K562 (cell line): ENCODE measurements at regions not wholly inside any gene's neighbourhood (a gene's known extent, or its start where the extent isn't known, plus 50 kb on each side); places are given as distances from the start of the nearest gene placed in this dataset.

ENCODE experiments used
- ATAC-seq: fragments of 200-7000 bp; cut with Tn5 transposase; 3 replicates; pipeline ENCODE4 v1.9.1; 2020; ENCODE audit warnings: moderate library complexity
- BruUV-seq: library from RNA; stranded (reverse); fragments of 400-500 nt; replicated peaks from 2 replicates; lab custom pipeline; 2021; lab: Mats Ljungman, UMichigan
- CTCF ChIA-PET: fragments of 300-600 bp; formaldehyde crosslinking; extraction: SDS; loops from one replicate; lab custom pipeline; 2021; ENCODE audit warnings: low intra/inter-chr PET ratio; lab: Yijun Ruan, JAX
- POLR2A ChIA-PET: fragments of 300-600, 350-650 bp; sonication (Branson Sonifier 250); formaldehyde crosslinking; extraction: SDS; loops from one replicate; lab custom pipeline; 2021; ENCODE audit warnings: antibody characterized with exemption, inconsistent platforms; lab: Yijun Ruan, JAX
- DNase-seq, 4 experiments: peaks; one replicate each; pipeline versions ENCODE4 v3.0.0 to v3.0.0-alpha.2; 2011 to 2018; ENCODE audit warnings: low spot score in 3 of 4, mixed read lengths in 3 of 4; ENCODE audit errors: extremely low read depth in 1 of 4
- FAIRE-seq: peaks from 2 replicates; lab custom pipeline; 2011; peaks lifted over from hg19 to GRCh38; lab: Jason Lieb, UNC
- H2AFZ ChIP-seq: 2 replicates; pipeline ENCODE4 v1.6.0; 2011; ENCODE audit warnings: low read depth, low read length, control low read depth, inconsistent platforms
- H3K27ac ChIP-seq: fragments of 200-600 bp; 3 replicates; pipeline ENCODE4 v1.8.0; 2011; ENCODE audit warnings: low read depth, mild to moderate bottlenecking, control low read depth, inconsistent platforms, low read length, moderate library complexity, mixed read lengths; ENCODE audit errors: extremely low read depth
- H3K27me3 ChIP-seq, 2 experiments: fragments of 300-600 bp in 1 of 2; 2 replicates in 1 of 2; 3 replicates in 1 of 2; pipeline versions ENCODE4 v1.6.0 to v1.8.0; 2011; ENCODE audit warnings: inconsistent platforms in 2 of 2, low read length in 2 of 2, mild to moderate bottlenecking in 1 of 2, mixed read lengths in 1 of 2, moderate library complexity in 1 of 2; ENCODE audit not compliant: control insufficient read depth in 2 of 2, insufficient read depth in 2 of 2
- H3K36me3 ChIP-seq: fragments of 300-600 bp; 3 replicates; pipeline ENCODE4 v1.8.0; 2011; ENCODE audit warnings: mild to moderate bottlenecking, low read length, inconsistent platforms; ENCODE audit not compliant: control insufficient read depth, insufficient read depth
- H3K4me1 ChIP-seq, 2 experiments: fragments of 200-600 bp in 1 of 2; replicated peaks in 1 of 2; 2 replicates in 1 of 2; 3 replicates in 1 of 2; pipeline versions ENCODE4 v1.5.1 to v1.8.0; 2011; ENCODE audit warnings: inconsistent platforms in 2 of 2, low read length in 2 of 2, mild to moderate bottlenecking in 1 of 2, mixed read lengths in 1 of 2, moderate library complexity in 1 of 2; ENCODE audit not compliant: control insufficient read depth in 2 of 2, insufficient read depth in 2 of 2
- H3K4me2 ChIP-seq: 2 replicates; pipeline ENCODE4 v1.6.1; 2011; ENCODE audit warnings: low read length, control low read depth, inconsistent platforms, mixed read lengths; ENCODE audit not compliant: insufficient read depth
- H3K4me3 ChIP-seq: fragments of 200-600 bp; sonication (generic), shearing (Covaris generic); 2 replicates; pipeline ENCODE4 v1.5.1; 2016; ENCODE audit warnings: control low read depth, inconsistent platforms
- H3K79me2 ChIP-seq: fragments of 200-600 bp; 3 replicates; pipeline ENCODE4 v1.8.0; 2011; ENCODE audit warnings: low read length, inconsistent platforms; ENCODE audit not compliant: control insufficient read depth, insufficient read depth
- H3K9ac ChIP-seq, 2 experiments: 2 replicates each; pipeline versions ENCODE4 v1.6.0 to v1.6.1; 2011; ENCODE audit warnings: low read depth in 2 of 2, low read length in 2 of 2, control low read depth in 1 of 2, inconsistent platforms in 1 of 2, mild to moderate bottlenecking in 1 of 2, mixed read lengths in 1 of 2; ENCODE audit not compliant: insufficient read depth in 1 of 2
- H3K9me1 ChIP-seq: one replicate; pipeline ENCODE4 v1.6.0; 2011; ENCODE audit warnings: inconsistent platforms, mild to moderate bottlenecking, low read length, moderate library complexity; ENCODE audit not compliant: control insufficient read depth, insufficient read depth
- H3K9me3 ChIP-seq: replicated peaks from 2 replicates; pipeline ENCODE4 v1.5.1; 2011; ENCODE audit warnings: low read depth, low read length, inconsistent platforms; ENCODE audit not compliant: control insufficient read depth, insufficient read depth
- H4K20me1 ChIP-seq: replicated peaks from 2 replicates; pipeline ENCODE4 v1.6.1; 2011; ENCODE audit warnings: low read length, inconsistent platforms, mixed read lengths; ENCODE audit not compliant: control insufficient read depth, insufficient read depth
- CBFA2T3 ChIP-seq: fragments of 450-650 bp; IDR thresholded peaks from 2 replicates; pipeline ENCODE4 v1.6.1; 2017
- COPS2 ChIP-seq: fragments of 450-650 bp; conservative IDR thresholded peaks from 2 replicates; pipeline ENCODE4 v1.6.1; 2016; ENCODE audit warnings: mild to moderate bottlenecking, moderate library complexity
- HMGN3 ChIP-seq: IDR thresholded peaks from 2 replicates; pipeline ENCODE4 v1.6.1; 2011; ENCODE audit warnings: borderline replicate concordance, low read depth, mild to moderate bottlenecking, mixed read lengths, low read length; ENCODE audit not compliant: insufficient read length; ENCODE audit errors: extremely low read depth
- MCM7 ChIP-seq, 2 experiments: fragments of 450-650 bp; IDR thresholded peaks; 2 replicates each; pipeline ENCODE4 v1.6.1; 2016 to 2018
- PRDM10 ChIP-seq: fragments of 450-650 bp; IDR thresholded peaks from 2 replicates; pipeline ENCODE4 v1.6.1; 2018; ENCODE audit not compliant: partially characterized antibody
- U2AF2 ChIP-seq: fragments of 200-400 bp; formaldehyde crosslinking; optimal IDR thresholded peaks from 2 replicates; pipeline ENCODE3; 2017; ENCODE audit warnings: low read depth, mild to moderate bottlenecking, low read length
- ZBTB43 ChIP-seq: sonication (generic); formaldehyde crosslinking; IDR thresholded peaks from 2 replicates; pipeline ENCODE4 v1.8.0; 2023; ENCODE audit warnings: mild to moderate bottlenecking, missing genetic modification reagents
- ZNF316 ChIP-seq: fragments of 450-650 bp; IDR thresholded peaks from 2 replicates; pipeline ENCODE4 v1.6.1; 2016
- ZNF318 ChIP-seq, 2 experiments: fragments of 450-650 bp; IDR thresholded peaks; 2 replicates each; pipeline ENCODE4 v1.6.1; 2016; ENCODE audit warnings: mild to moderate bottlenecking in 2 of 2, borderline replicate concordance in 1 of 2, low read depth in 1 of 2, moderate library complexity in 1 of 2
- ZNF507 ChIP-seq: conservative IDR thresholded peaks from 2 replicates; pipeline ENCODE4 v1.6.1; 2017; ENCODE audit warnings: missing genetic modification characterization, missing compliant biosample characterization
- WGBS: fragments of 100-300 bp; shearing (Covaris generic); methylation state at CpG from one replicate; pipeline ENCODE4 v1.1.6; 2016; ENCODE audit warnings: low coverage, mixed read lengths; ENCODE audit not compliant: insufficient coverage; ENCODE audit errors: missing lambda C conversion rate; 5-methylcytosine and 5-hydroxymethylcytosine counted together
- in situ Hi-C: fragments of 300-500 bp; cut with MboI; formaldehyde crosslinking; loops from 4 replicates; pipeline ENCODE4 v1.15.0; 2018; ENCODE audit warnings: inconsistent platforms, mixed read lengths
- intact Hi-C: fragments of 100-400 bp; cut with micrococcal nuclease; formaldehyde crosslinking; loops from 2 replicates; pipeline ENCODE4 v1.14.2; 2022

- Histone ChIP-seq H3K9ac (no peak overlapping the region), H2AFZ (no peak overlapping the region), H3K9me1 (no peaks in the 10 kb centered on the region), H4K20me1 (no peaks in the 10 kb centered on the region), H3K27ac (no peak overlapping the region), H3K9me3 (no peaks in the 10 kb centered on the region), H3K27me3 (peaks cover 7 to 23% of the 10 kb centered on the region in 2 experiments; a peak in 4 of 5 replicates), H3K4me1 (no peaks in the 10 kb centered on the region), H3K4me2 (no peak overlapping the region), H3K79me2 (no peaks in the 10 kb centered on the region), H3K36me3 (no peaks in the 10 kb centered on the region), H3K4me3 (no peak overlapping the region)
- BruUV-seq, result no TSS peak
- no peak for FAIRE-seq
- WGBS, result 7% methylated on average over 4 of the region's 6 CpGs
- in situ Hi-C loops (no loop called here), intact Hi-C loops (loop anchor here (5.0 kb wide), 1 partner anchor 207 kb away; no protein-coding TSS in a partner anchor)
- ATAC-seq, result no peak
- POLR2A ChIA-PET, result no interaction called here
- CTCF ChIA-PET, result interaction anchor here (0.7 kb wide), 1 partner anchor 203 kb away, joined by 3 read pairs; no protein-coding TSS in a partner anchor
- DNase-seq, result no peak
- TF ChIP-seq MCM7 (IDR thresholded peaks at IDR 0.05) (no peak), HMGN3 (no peak), ZNF316 (no peak), PRDM10 (no peak), U2AF2 (no peak), COPS2 (no peak), ZBTB43 (CRISPR knock-in tag) (no peak), CBFA2T3 (no peak), ZNF507 (tag) (no peak), ZNF318 (IDR thresholded peaks at IDR 0.05; ENCODE audit: borderline replicate concordance in 1 of 2, low read depth in 1 of 2) (no peak)
These were observed 79.9 kb upstream of the RNF32 start for GRCh38 chr7:156560696-156561095.
